ENCODE measurements at regions not wholly inside any gene's neighbourhood (a gene's known extent, or its start where the extent isn't known, plus 50 kb on each side); places are given as distances from the start of the nearest gene placed in this dataset.

- Histone ChIP-seq H4K20me1 (ENCODE audit: insufficient read depth) (no peaks in the 10 kb centered on the region), H3K79me2 (ENCODE audit: insufficient read depth, low read length) (no peaks in the 10 kb centered on the region), H3K9ac (ENCODE audit: low read length) (no peak overlapping the region), H3K4me3 (replicated peaks in 1 of 2; ENCODE audit: low read depth in 1 of 2, low read length in 2 of 2) (no peak overlapping the region), H3K9me2 (ENCODE audit: insufficient read depth) (no peaks in the 10 kb centered on the region), H2AFZ (ENCODE audit: low read depth, low read length, poor library complexity, severe bottlenecking) (no peak overlapping the region), H3K27ac (ENCODE audit: low read depth, low read length) (no peak overlapping the region), H3K4me2 (ENCODE audit: low read length) (no peak overlapping the region), H3K4me1 (ENCODE audit: control insufficient read depth in 1 of 2, insufficient read depth in 2 of 2, low read length in 2 of 2) (no peaks in the 10 kb centered on the region), H3K36me3 (ENCODE audit: control insufficient read depth in 1 of 2, insufficient read depth in 2 of 2, low read length in 2 of 2) (no peaks in the 10 kb centered on the region), H3K9me3 (ENCODE audit: control insufficient read depth in 1 of 2, insufficient read depth in 1 of 2, low read depth in 1 of 2, low read length in 2 of 2) (no peaks in the 10 kb centered on the region), H3K27me3 (ENCODE audit: insufficient read depth, low read length) (no peaks in the 10 kb centered on the region)
- ATAC-seq (no peak), DNase-seq (ENCODE audit: low read depth, low spot score) (no peak)
- RAD21 ChIA-PET (ENCODE audit: low non-redundant PET in 1 of 2, low total read pairs in 2 of 2, uncharacterized antibody in 2 of 2, unreplicated experiment in 2 of 2): interaction anchor here in 1 of 2 experiments (0.6 kb wide), 1 partner anchor 210 kb away, joined by 3 read pairs; no protein-coding TSS in a partner anchor
- no TSS peak for BruUV-seq (replicated peaks)
- CTCF ChIA-PET: no interaction called here
- POLR2A ChIA-PET: no interaction called here
- TF ChIP-seq ELF1 (IDR thresholded peaks at IDR 0.05; ENCODE audit: borderline replicate concordance, low read depth) (no peak), POLR2AphosphoS5 (IDR thresholded peaks at IDR 0.05; ENCODE audit: low read depth, low read length) (no peak), SP1 (IDR thresholded peaks at IDR 0.05; ENCODE audit: low read depth) (no peak), FOSL1 (IDR thresholded peaks at IDR 0.05; ENCODE audit: low read depth) (no peak), JUND (IDR thresholded peaks at IDR 0.05) (no peak), POLR2A (IDR thresholded peaks at IDR 0.05; ENCODE audit: borderline replicate concordance, extremely low read depth, insufficient read depth, insufficient read length) (no peak), CEBPB (IDR thresholded peaks at IDR 0.05; ENCODE audit: low read depth) (no peak), CTCF (IDR thresholded peaks at IDR 0.05 in 2 of 3, conservative IDR thresholded peaks at IDR 0.05 in 1 of 3; ENCODE audit: borderline replicate concordance in 1 of 3, insufficient read depth in 1 of 3, low read depth in 2 of 3, low read length in 2 of 3) (no peak), CBX3 (IDR thresholded peaks at IDR 0.05; ENCODE audit: low read depth) (no peak), TCF7L2 (IDR thresholded peaks at IDR 0.05; ENCODE audit: borderline replicate concordance, extremely low read depth, insufficient read depth, insufficient read length) (no peak)
- intact Hi-C loops (cut with micrococcal nuclease): no loop called here
Observed at GRCh38 chr3:153343988-153344782, 182.2 kb downstream of the RAP2B start.

Data from HCT116 (cell line).